ENCODE measurements at regions not wholly inside any gene's neighbourhood (a gene's known extent, or its start where the extent isn't known, plus 50 kb on each side); places are given as distances from the start of the nearest gene placed in this dataset.

- no CpG with 5 or more reads among the region's 2 CpGs for WGBS (ENCODE audit: insufficient coverage)
- no peak for DNase-seq
- Mint-ChIP-seq H3K27me3 (ENCODE audit: low read depth in 3 of 3) (no peaks in the 10 kb centered on the region), H3K36me3 (no peaks in the 10 kb centered on the region), H3K4me3 (no peak overlapping the region), H3K9me3 (peaks cover 0 to 4% (median 0%) of the 10 kb centered on the region in 7 donors), H3K4me1 (no peaks in the 10 kb centered on the region), H3K27ac (no peak overlapping the region)
- Histone ChIP-seq H3K4me1 (ENCODE audit: control insufficient read depth in 1 of 2, insufficient read depth in 2 of 2, low read length in 2 of 2) (no peaks in the 10 kb centered on the region), H3K4me3 (replicated peaks in 1 of 3; ENCODE audit: low read depth in 2 of 3, low read length in 3 of 3) (no peak overlapping the region), H3K79me2 (ENCODE audit: insufficient read depth, low read length) (no peaks in the 10 kb centered on the region), H3K27me3 (ENCODE audit: control insufficient read depth in 2 of 2, insufficient read depth in 2 of 2, low read length in 2 of 2) (no peaks in the 10 kb centered on the region), H3K36me3 (replicated peaks in 1 of 2; ENCODE audit: control insufficient read depth in 1 of 2, insufficient read depth in 2 of 2, low read length in 2 of 2) (no peaks in the 10 kb centered on the region), H3K9ac (ENCODE audit: insufficient read depth, low read length, poor library complexity, severe bottlenecking) (no peak overlapping the region), H4K20me1 (ENCODE audit: insufficient read depth, low read length) (no peaks in the 10 kb centered on the region), H2AFZ (ENCODE audit: insufficient read depth, low read depth, low read length, poor library complexity, severe bottlenecking) (no peak overlapping the region), H3K27ac (ENCODE audit: low read depth in 1 of 2, low read length in 2 of 2) (no peak overlapping the region), H3K9me3 (replicated peaks in 1 of 2; ENCODE audit: control insufficient read depth in 1 of 2, insufficient read depth in 1 of 2, low read length in 2 of 2) (no peaks in the 10 kb centered on the region), H3K4me2 (replicated peaks; ENCODE audit: extremely low read depth, low read length, poor library complexity, severe bottlenecking) (no peak overlapping the region)
- intact Hi-C loops (cut with micrococcal nuclease) = no loop called here
- no peak for TF ChIP-seq CTCF (IDR thresholded peaks at IDR 0.05)
Measured at GRCh38 chr4:11590132-11590531, 161.4 kb upstream of the HS3ST1 start.

- H3K9me3 ChIP-seq (replicated peaks in 1 of 2; ENCODE audit: control insufficient read depth in 1 of 2, insufficient read depth in 1 of 2, low read length in 2 of 2) = no peaks in the 10 kb centered on the region
- H3K27ac Mint-ChIP-seq = no peak overlapping the region
- no peak overlapping the region for H3K4me3 Mint-ChIP-seq
- intact Hi-C loops (cut with micrococcal nuclease) = no loop called here
- no peaks in the 10 kb centered on the region for H3K27me3 ChIP-seq (ENCODE audit: control insufficient read depth in 2 of 2, insufficient read depth in 2 of 2, low read length in 2 of 2)
- no peaks in the 10 kb centered on the region for H3K4me1 Mint-ChIP-seq
- peaks cover 0 to 4% (median 0%) of the 10 kb centered on the region in 7 donors for H3K9me3 Mint-ChIP-seq
- no peak overlapping the region for H3K4me2 ChIP-seq (replicated peaks; ENCODE audit: extremely low read depth, low read length, poor library complexity, severe bottlenecking)
- no peak for DNase-seq
- H3K79me2 ChIP-seq (ENCODE audit: insufficient read depth, low read length) = no peaks in the 10 kb centered on the region
- TF ChIP-seq CTCF (IDR thresholded peaks at IDR 0.05) = no peak
- H3K27me3 Mint-ChIP-seq (ENCODE audit: low read depth in 3 of 3) = no peaks in the 10 kb centered on the region
- no peaks in the 10 kb centered on the region for H3K4me1 ChIP-seq (ENCODE audit: control insufficient read depth in 1 of 2, insufficient read depth in 2 of 2, low read length in 2 of 2)
- no peak overlapping the region for H3K4me3 ChIP-seq (replicated peaks in 1 of 3; ENCODE audit: low read depth in 2 of 3, low read length in 3 of 3)
- no peaks in the 10 kb centered on the region for H4K20me1 ChIP-seq (ENCODE audit: insufficient read depth, low read length)
- 65% methylated on average over 1 of the region's 1 CpG for WGBS (ENCODE audit: insufficient coverage)
- no peaks in the 10 kb centered on the region for H3K36me3 Mint-ChIP-seq
- no peaks in the 10 kb centered on the region for H3K36me3 ChIP-seq (replicated peaks in 1 of 2; ENCODE audit: control insufficient read depth in 1 of 2, insufficient read depth in 2 of 2, low read length in 2 of 2)
- no peak overlapping the region for H3K9ac ChIP-seq (ENCODE audit: insufficient read depth, low read length, poor library complexity, severe bottlenecking)
- H2AFZ ChIP-seq (ENCODE audit: insufficient read depth, low read depth, low read length, poor library complexity, severe bottlenecking) = no peak overlapping the region
- no peak overlapping the region for H3K27ac ChIP-seq (ENCODE audit: low read depth in 1 of 2, low read length in 2 of 2)
Measured at GRCh38 chr4:11589676-11590075, 161.0 kb upstream of the HS3ST1 start.
